GM19467 (cell line): ENCODE measurements at regions not wholly inside any gene's neighbourhood (a gene's known extent, or its start where the extent isn't known, plus 50 kb on each side); places are given as distances from the start of the nearest gene placed in this dataset.

Experiments used
- ATAC-seq: cut with Tn5 transposase; IDR thresholded peaks from one replicate; pipeline ENCODE4 v1.9.1; 2021; ENCODE audit warnings: mild to moderate bottlenecking, moderate library complexity; ENCODE audit not compliant: unreplicated experiment

DNA sequence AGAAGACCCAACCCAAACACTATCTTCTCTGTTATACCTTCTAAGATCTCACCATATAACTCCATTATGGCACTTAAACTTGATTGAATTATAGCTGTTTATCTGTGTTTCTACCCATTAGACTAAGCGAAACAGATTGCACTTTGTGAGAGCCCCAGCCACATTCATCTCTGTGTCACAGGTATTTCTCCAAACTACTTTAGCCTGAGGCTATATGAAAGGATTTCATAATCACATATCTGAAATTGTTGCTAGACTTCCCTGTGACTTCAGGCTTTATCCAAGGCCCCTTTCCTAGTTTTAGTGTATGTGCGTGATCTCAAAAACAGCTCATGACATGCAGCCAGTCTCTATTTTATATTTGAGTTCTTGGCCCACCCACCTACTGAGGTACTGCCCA, 745.0 kb upstream of the ACVR2A start:
- ATAC-seq = no peak

GRCh38 chr2:147098940-147099339, 745.9 kb upstream of the ACVR2A start:
- no peak for ATAC-seq

- no peak for ATAC-seq
Observed at GRCh38 chr2:147097747-147098146, 747.1 kb upstream of the ACVR2A start.

GRCh38 chr2:147096671-147097070, 748.2 kb upstream of the ACVR2A start:
- ATAC-seq = no peak

GRCh38 chr2:147095376-147095775, 749.5 kb upstream of the ACVR2A start:
- no peak for ATAC-seq

DNA sequence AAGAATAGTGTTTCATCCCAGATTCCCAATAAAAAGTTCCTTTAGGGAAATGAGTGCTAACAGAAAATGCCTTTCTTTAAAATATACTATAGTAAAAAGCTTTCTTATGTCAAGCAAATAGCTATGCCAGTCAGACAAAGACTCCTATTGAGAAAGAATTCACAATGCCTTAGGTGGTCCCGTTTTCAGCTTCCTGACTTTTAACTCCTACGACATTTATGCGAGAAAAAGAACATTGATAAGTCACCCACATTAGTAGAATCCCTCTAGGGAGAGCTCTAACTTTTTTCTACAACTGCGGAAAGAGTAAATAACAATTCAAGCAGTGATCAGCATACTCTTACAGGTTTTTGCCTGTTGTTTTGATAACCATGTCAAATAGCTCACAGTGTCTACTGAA, 750.8 kb upstream of the ACVR2A start:
- ATAC-seq = no peak

DNA sequence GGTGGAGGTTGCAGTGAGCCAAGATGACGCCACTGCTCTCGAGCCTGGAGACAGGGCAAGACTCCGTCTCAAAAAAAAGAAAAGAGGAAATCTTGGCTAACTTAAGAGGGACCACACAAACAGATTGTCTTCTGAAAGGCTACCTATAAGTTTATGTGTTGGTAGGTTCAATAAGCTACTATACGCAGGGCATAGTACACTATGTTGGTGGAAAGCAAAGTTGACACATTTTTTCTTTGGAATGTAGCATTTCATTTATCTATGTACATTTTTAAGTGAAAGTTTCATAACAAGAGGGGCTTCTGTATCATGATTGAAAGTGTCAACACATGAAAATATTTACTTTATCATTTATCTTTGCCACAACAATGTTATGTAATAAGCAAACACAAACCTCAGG, 752.6 kb upstream of the ACVR2A start:
- ATAC-seq = no peak

DNA sequence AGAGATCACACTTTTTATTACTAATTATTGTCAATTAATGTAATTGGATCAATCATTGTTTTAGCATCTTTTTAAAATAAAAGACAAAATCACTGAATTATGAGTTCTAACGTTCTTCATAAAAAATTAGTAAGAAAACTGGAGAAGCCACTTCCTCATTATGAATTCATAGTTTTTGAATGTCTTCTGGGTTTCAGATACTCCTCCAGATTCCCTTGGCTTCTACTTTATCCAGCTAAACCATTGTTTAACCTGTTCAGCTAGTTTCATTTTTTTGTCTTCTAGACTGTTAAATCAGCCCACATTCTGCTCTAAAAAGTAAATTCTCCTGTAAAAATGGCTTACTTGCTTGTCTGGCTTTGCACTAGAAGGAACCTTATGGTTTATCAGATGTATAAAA, 753.4 kb upstream of the ACVR2A start:
- no peak for ATAC-seq

GRCh38 chr2:147088871-147089270, 756.0 kb upstream of the ACVR2A start:
- ATAC-seq = no peak

GRCh38 chr2:147086715-147087114, 758.1 kb upstream of the ACVR2A start:
- ATAC-seq = no peak

DNA sequence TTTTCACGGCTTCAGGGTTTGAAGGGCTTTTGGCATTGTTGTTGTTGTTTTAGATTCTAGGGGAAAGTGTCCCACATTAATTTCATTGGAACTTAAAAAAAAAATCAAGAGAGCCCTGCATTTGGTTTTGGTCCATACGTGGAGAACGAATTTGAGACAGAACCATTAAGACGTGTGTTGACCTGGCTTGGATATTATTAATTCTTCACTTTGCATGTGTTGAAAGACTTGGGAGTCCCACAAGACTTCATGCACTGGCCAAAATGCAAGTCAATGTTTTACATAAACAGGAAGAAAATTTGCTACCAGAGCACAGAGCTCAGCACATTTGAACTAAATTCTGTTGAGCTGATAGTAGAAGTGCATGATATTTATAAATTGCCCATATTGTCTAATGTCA, 761.2 kb upstream of the ACVR2A start:
- ATAC-seq = no peak

GRCh38 chr2:147082850-147083522, 761.8 kb upstream of the ACVR2A start:
- ATAC-seq = peak; percentile 78

GRCh38 chr2:147081831-147082230, 763.0 kb upstream of the ACVR2A start:
- ATAC-seq = no peak

- no peak for ATAC-seq
Observed at GRCh38 chr2:147076634-147077033, 768.2 kb upstream of the ACVR2A start.

GRCh38 chr2:147068071-147068470, 776.8 kb upstream of the ACVR2A start:
- ATAC-seq = no peak

DNA sequence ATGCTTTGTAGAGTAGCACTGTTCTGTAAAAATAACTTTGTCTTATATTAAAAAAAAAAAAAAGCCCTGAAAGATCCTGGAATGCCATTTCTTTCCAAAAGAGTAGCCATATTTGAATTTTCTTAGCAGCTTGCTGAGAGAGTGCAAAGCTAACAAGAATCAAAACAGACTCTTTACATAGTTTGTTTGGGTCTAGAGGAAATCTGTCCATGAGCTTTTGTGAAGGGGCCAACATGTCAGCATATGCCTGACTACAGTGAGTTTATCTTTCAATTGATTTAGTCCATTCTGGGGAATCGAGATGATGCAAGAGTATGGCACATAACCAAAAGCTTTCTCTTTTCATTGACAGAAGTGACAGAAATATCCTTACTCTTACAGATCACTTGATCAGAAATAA, 777.7 kb upstream of the ACVR2A start:
- ATAC-seq = no peak

DNA sequence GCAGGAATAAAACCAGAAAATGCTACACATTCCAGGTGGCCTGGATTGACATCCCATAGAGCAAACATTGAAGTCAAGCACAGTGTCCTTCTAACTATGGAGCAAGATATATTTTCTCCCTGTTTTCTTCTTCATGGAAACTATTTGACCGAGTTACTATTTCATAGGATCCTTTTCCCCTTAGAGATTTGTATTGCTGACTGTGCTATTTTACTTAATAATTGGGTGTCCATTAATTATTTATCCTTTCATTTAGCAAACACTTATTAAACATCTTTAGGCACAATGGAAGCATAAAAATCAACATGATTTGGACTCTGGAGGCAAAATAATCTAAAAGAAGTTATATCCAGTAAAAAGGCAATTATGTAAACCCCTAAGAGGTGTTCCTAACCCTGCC, 782.8 kb upstream of the ACVR2A start:
- no peak for ATAC-seq

GRCh38 chr2:147061269-147061668, 783.6 kb upstream of the ACVR2A start:
- no peak for ATAC-seq

GRCh38 chr2:147057892-147058490, 786.8 kb upstream of the ACVR2A start:
- no peak for ATAC-seq

DNA sequence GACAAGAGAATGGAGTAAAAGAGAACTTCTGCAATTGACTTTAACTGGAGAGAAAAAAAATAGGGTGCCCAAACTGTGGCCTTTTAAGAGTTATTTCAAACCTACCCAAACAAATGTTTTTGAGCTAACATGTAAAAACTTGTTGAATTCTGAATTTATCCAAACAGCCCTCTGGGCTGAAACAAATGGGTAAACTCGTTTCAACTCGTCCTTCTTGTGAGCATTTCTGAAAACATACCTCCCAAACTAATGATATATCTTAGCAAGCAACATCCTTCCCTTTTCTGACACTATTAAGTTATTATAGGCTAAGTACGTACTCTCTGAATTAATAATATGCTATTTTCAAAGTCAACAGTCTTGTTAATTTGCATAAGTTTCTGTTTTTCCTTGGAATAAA, 793.0 kb upstream of the ACVR2A start:
- no peak for ATAC-seq

DNA sequence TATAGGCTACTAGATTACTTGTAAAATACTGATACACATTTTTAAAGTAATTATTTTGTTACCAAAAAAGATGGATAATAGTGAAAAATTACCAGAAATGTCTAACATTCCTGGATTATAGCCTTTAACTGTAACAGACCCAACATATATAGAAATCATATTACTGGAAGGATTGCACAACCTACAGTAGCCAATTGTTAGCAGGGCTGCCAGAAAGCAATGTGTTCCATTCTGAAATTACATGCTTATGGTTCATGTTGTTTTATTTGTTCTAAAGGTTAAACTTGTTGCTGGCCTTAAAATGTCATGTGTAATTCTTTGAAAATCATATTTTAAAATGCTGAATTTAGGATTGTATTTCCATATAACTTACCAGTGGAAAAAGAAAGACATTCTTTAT, 793.6 kb upstream of the ACVR2A start:
- ATAC-seq = no peak

DNA sequence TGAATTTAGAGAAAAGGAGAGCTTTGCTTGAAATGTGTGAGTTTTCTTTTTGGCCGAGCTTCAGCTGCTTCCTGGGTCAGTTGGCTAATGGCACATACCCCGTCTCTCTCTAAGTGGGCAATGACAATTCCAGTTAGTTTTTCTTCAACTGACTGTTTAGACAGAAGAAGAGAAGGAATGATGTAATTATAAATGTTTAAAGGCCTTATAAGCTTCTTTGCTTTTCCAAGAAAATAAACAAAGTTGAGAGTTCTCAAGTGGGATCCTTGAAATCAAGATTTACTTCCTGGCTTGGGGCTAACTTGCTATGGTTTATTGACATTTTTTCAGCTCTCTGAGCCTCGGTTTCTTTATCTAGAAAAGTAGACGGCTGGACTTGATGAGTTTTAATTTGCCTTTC, 794.9 kb upstream of the ACVR2A start:
- no peak for ATAC-seq

DNA sequence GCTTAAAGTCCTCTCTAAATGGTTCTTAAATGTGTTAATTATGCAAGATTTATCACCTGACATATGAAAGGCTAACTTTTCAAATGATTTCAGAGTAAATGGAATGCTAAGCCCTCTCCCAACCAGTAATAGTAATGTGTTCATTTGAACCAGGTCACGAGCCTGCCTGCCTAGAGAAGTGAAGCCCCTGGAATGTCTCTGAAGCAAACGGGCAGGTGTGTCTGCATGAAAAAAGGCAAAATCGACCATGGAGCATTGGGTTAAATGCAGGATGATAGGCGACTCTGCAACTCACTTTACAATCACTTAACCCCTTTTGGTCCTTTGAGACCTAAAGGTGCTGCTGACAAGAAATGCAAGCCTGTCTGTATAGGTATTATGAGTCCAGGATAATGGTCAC, 798.4 kb upstream of the ACVR2A start:
- no peak for ATAC-seq
